Islet precursor cell (in vitro differentiated cells): ENCODE measurements at regions not wholly inside any gene's neighbourhood (a gene's known extent, or its start where the extent isn't known, plus 50 kb on each side); places are given as distances from the start of the nearest gene placed in this dataset.

ENCODE experiments used
- DNase-seq: peaks from one replicate; pipeline ENCODE4 v3.0.0-alpha.2; 2018

DNA sequence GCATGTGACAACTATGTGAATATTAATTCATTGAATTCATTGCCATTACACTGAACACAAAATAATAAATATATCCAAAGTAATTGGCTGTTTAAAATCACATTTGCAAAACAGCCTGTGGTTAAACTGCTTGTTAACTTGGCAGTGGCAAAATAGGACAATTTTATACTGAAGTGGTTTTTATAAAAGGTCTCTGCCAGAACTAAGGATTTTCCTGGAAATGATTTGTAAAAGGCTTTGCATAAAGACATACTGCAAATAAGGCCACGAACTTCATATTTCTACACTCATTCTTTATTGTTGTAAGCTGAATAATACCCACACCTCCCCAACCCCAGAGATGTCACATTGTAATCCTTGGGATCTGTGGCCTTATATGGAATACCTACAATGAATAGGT lies 370.3 kb upstream of the RGMB start:
- DNase-seq = no peak

- no peak for DNase-seq
These were observed 358.5 kb upstream of the RGMB start for GRCh38 chr5:98414938-98415337.

- no peak for DNase-seq
These were observed 357.8 kb upstream of the RGMB start for GRCh38 chr5:98415663-98416062.

- no peak for DNase-seq
These were observed 356.9 kb upstream of the RGMB start for GRCh38 chr5:98416541-98416940.

DNA sequence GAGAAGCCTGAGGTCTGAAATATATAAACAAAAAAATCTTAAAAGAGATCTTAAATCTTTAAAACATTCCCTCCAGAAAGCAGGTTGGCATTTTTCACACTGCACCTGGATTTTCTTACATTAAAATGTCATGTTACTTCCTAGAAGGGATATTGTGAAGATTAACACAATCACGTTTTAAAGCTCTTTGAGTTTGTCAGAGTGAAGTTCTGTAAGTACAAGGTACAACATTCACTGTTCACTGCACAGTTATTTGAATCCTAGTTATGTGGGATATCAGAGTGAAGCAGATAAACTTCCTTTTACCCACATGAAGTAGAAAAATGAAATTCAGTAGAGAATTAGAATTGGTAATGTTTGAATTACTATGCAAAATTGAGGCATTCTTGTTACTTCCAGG lies 353.6 kb upstream of the RGMB start:
- no peak for DNase-seq

GRCh38 chr5:98424681-98425450 lies 348.6 kb upstream of the RGMB start:
- no peak for DNase-seq

- DNase-seq = no peak
These were observed 347.8 kb upstream of the RGMB start for GRCh38 chr5:98425640-98426039.

- DNase-seq = no peak
These were observed 344.7 kb upstream of the RGMB start for GRCh38 chr5:98428806-98429205.

GRCh38 chr5:98432378-98432777 lies 341.1 kb upstream of the RGMB start:
- DNase-seq = no peak

- DNase-seq = no peak
These were observed 340.4 kb upstream of the RGMB start for GRCh38 chr5:98433022-98433421.

GRCh38 chr5:98433673-98434072 lies 339.8 kb upstream of the RGMB start:
- no peak for DNase-seq

DNA sequence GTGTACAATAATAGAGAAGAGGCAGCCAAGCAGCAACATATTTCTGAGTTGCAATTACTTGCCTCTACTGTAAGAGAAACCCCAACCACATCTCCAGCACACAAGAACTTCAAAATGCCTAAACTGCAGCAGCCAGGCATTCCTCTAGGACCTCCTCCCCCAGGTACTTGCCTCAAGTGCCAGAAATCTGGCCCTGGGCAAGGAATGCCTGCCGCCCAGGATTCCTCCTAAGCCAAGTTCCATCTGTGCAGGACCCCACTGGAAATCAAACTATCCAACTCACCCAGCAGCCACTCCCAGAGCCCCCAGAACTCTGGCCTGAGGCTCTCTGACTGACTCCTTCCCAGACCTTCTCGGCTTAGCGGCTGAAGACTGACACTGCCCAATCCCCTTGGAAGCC lies 336.8 kb upstream of the RGMB start:
- no peak for DNase-seq

DNA sequence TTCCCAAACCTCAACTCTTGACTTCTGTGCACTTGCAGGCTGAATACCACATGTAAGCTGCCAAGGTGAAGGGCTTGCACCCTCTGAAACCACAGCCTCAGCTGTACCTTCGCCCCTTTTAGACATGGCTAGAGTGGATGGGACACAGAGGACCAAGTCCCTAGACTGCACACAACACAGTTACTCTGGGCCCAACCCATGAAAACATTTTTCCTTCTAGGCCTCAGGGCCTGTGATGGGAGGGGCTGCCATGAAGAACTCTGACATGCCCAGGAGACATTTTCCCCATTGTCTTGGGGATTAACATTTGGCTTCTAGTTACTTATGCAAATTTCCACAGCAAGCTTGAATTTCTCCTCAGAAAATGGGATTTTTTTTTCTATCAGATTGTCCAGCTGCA lies 331.0 kb upstream of the RGMB start:
- DNase-seq = no peak

DNA sequence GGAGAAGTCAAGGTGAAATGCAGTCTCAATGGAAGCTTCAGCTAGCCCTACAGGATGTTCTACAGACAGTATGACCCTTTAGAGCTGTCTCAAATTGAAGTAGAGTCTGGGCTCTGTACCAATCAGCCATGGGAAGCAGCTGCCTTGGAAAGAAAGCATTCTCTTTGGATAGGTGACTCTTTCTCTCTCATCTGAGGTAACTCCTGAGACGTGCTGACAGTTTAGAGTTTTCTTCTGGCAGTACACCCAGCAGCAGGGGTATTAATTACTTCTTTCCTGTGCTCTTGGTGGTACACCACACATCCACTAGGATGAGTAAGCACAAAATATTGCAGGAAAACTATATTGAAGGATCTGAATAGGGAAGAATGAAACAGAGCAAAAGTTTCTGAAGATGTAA lies 329.6 kb upstream of the RGMB start:
- DNase-seq = no peak

- no peak for DNase-seq
These were observed 320.2 kb upstream of the RGMB start for GRCh38 chr5:98453296-98453695.

GRCh38 chr5:98454407-98454806 lies 319.1 kb upstream of the RGMB start:
- no peak for DNase-seq

DNA sequence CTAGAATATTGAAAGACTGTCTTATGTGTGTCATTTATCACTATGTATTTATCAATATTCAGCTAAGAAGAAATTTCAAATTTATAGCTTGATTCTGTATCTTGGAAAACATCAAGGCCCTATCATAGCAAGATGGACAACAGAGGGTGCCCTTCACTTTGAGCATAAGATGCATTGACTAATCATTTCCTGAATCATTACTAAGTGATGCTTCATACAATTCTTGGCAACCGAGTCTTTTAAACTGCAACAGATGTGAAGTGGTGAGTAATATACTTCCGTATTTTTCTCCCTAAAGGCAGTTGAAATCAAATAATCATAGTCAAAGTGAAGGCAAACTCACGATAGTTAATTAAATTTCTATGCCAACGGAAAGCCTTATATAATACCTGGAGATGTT lies 318.6 kb upstream of the RGMB start:
- no peak for DNase-seq

GRCh38 chr5:98455665-98456064 lies 317.8 kb upstream of the RGMB start:
- no peak for DNase-seq

GRCh38 chr5:98458004-98458403 lies 315.5 kb upstream of the RGMB start:
- DNase-seq = no peak

DNA sequence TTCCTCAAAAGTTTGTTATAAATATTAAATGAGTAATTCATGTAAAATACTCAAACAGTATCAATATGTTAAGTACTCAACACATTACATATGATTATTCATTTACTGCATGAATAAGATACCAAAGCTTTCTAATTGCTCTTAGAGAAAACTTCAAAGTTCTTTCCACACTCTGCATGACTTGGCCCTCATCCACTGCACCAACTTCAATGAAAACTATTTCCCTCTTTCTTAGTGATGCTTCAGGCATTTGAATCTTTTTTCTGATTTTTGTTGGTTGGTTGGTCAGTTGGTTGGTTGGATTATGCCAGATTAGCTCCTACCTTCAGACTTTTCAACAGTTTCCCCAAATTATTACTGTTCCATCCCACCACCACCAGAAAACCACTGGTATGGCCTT lies 314.7 kb upstream of the RGMB start:
- DNase-seq = no peak

DNA sequence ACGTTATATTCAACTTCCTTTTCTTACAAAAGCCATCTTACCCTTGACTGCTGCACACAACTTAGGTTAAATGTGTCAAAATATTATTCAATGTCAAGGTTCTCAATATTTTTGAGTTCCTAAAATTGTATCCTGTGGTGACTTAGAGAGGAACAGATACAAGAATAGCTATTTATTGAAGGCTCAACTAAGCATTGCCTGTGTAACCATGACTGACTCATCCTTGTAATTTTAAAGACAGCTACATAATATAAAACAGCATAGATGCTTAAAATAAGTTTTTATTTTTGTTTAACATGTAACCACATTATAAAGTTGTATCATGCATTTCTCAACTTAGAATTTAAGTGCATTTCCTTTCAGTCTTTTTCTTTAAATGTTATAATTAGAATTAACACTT lies 312.9 kb upstream of the RGMB start:
- DNase-seq = no peak

DNA sequence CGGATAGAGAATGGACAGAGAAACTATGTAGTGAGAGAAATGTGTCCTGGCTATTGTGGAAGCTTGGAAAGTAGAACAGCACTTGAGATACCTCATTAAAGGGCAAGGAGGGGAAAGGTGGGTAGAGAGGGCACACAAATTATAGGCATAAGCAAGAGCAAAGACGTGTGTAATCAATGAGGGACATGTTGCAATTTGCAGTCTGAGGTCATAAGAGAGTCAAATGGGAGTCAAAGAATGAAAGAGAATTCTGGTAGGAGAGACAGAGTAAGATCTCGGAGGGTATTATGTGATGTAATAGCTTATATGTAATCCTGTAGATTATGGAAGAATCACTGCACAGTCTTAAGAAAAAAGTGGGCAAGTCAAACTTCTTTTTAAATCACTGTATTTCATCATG lies 312.0 kb upstream of the RGMB start:
- DNase-seq = no peak

- no peak for DNase-seq
These were observed 310.2 kb upstream of the RGMB start for GRCh38 chr5:98463222-98463621.

DNA sequence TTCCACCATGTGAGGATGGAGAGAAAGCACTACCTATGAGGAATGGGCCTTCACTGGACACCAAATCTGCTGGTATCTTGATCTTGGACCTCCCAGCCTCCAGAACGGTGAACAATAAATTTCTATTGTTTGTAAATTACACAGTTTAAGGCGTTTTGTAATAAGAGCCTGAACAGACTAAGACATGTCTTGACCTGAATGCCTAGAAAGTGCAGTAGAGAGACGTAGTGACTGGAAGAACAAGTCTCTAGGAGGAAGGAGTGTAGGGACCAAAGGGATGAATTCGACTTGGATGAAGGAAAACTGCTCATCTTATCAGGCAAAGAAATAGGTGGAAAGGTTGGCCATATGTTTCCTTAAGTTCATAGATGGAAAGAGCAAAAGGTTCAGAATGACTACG lies 309.8 kb upstream of the RGMB start:
- DNase-seq = no peak

GRCh38 chr5:98464737-98465330 lies 308.6 kb upstream of the RGMB start:
- DNase-seq = no peak
